ENCODE measurements at regions not wholly inside any gene's neighbourhood (a gene's known extent, or its start where the extent isn't known, plus 50 kb on each side); places are given as distances from the start of the nearest gene placed in this dataset.

DNA sequence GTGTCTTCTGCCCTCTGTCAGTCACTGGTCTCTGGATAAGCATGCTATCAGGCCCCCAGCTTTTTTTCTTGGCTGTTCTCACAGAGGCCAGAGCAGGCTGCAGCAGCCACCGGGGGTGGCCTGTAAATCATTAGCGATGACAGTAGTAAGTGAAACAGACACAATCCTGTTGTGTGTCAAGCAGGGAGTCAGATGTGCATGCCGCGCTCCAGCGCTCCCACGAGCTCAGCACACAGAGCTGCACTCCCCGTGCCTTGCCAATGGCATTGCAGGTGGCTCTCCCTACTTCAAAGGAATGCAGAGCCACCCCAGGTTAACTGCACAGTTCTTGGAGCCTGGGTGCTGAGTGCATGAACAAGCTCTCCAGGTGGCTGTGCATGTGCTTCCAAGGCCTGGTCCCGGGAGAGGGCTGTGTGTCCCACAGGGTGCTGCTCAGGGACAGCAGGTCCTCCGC is 226.1 kb downstream of the GLRX3 start:
- Histone ChIP-seq H3K4me1 (ENCODE audit: insufficient read depth, low read length) (no peaks in the 10 kb centered on the region), H3K27ac (ENCODE audit: low read length) (no peak overlapping the region), H3K9ac (ENCODE audit: low read depth, low read length) (no peak overlapping the region), H3K36me3 (ENCODE audit: insufficient read depth, low read depth, low read length) (no peaks in the 10 kb centered on the region), H3K27me3 (ENCODE audit: insufficient read depth, low read length) (no peaks in the 10 kb centered on the region), H3K4me3 (ENCODE audit: low read length) (no peak overlapping the region), H3K9me3 (ENCODE audit: insufficient read depth, low read depth, low read length) (no peaks in the 10 kb centered on the region)

DNA sequence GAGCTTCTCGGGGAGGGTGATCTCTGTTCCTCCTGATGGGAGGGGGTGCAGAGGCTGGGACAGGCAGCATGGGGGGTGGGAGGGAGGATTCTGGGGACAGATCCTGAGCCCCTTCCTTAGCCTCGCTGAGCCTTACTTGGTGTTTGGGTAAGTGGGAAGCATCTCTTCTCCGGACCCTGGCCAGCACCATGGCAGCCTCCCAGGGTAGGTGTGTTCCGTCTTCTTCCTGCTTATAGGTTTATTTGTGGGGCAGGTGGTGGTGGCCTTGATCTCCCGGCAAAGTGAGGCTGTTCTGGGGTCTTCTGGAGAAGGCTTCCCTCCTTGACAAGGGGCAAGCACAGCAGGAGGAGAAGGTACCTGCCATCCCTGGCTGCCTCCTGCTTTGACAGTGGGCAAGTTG is 226.9 kb downstream of the GLRX3 start:
- Histone ChIP-seq H3K9ac (ENCODE audit: low read depth, low read length) (no peak overlapping the region), H3K4me1 (ENCODE audit: insufficient read depth, low read length) (no peaks in the 10 kb centered on the region), H3K4me3 (ENCODE audit: low read length) (no peak overlapping the region), H3K27me3 (ENCODE audit: insufficient read depth, low read length) (no peaks in the 10 kb centered on the region), H3K9me3 (ENCODE audit: insufficient read depth, low read depth, low read length) (no peaks in the 10 kb centered on the region), H3K36me3 (ENCODE audit: insufficient read depth, low read depth, low read length) (no peaks in the 10 kb centered on the region), H3K27ac (ENCODE audit: low read length) (no peak overlapping the region)

GRCh38 chr10:130363899-130364445 is 227.8 kb downstream of the GLRX3 start:
- H3K9ac ChIP-seq (ENCODE audit: low read depth, low read length), result no peak overlapping the region
- no peak overlapping the region for H3K4me3 ChIP-seq (ENCODE audit: low read length)
- no peak overlapping the region for H3K27ac ChIP-seq (ENCODE audit: low read length)
- H3K4me1 ChIP-seq (ENCODE audit: insufficient read depth, low read length), result no peaks in the 10 kb centered on the region
- H3K36me3 ChIP-seq (ENCODE audit: insufficient read depth, low read depth, low read length), result no peaks in the 10 kb centered on the region
- H3K9me3 ChIP-seq (ENCODE audit: insufficient read depth, low read depth, low read length), result no peaks in the 10 kb centered on the region
- no peaks in the 10 kb centered on the region for H3K27me3 ChIP-seq (ENCODE audit: insufficient read depth, low read length)

DNA sequence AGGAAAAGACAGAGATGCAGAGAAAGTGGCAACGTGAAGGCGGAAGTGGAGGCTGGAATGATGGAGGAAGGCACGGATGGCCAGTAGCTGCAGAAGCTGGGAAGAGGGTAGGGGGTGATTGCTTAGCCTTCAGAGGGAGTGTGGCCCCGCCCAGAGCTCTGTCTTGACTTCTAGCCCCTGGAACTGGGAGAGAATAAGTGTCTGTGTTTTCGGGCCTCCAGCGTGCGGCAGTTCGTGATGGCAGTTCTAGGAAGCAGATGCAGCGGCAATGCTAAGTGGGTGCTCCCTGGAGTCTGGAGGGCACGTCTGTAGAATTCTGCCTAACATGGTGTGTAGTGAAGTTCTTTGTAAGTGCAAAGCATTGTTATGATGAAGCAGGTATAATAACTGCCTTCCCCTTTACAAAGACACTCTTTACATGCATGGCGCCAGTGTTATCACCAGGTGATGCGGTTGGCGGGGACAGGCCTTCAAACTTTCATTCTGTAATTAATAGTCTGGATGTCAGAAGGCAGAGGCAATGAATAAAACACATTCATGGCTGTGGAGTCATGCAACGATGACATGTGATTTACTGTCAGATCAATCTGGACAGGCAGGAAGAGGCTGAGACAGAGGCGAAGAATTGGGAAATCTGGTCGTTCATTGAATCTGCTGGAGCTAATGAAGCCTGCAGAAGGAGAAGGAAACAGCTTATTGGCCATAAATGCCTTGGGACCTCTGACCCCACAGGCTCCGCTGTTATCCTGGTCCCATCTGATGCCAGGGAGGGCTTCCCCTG is 228.6 kb downstream of the GLRX3 start:
- Histone ChIP-seq H3K4me1 (ENCODE audit: insufficient read depth, low read length) (no peaks in the 10 kb centered on the region), H3K27me3 (ENCODE audit: insufficient read depth, low read length) (no peaks in the 10 kb centered on the region), H3K9ac (ENCODE audit: low read depth, low read length) (no peak overlapping the region), H3K9me3 (ENCODE audit: insufficient read depth, low read depth, low read length) (no peaks in the 10 kb centered on the region), H3K36me3 (ENCODE audit: insufficient read depth, low read depth, low read length) (no peaks in the 10 kb centered on the region), H3K27ac (ENCODE audit: low read length) (no peak overlapping the region), H3K4me3 (ENCODE audit: low read length) (no peak overlapping the region)

DNA sequence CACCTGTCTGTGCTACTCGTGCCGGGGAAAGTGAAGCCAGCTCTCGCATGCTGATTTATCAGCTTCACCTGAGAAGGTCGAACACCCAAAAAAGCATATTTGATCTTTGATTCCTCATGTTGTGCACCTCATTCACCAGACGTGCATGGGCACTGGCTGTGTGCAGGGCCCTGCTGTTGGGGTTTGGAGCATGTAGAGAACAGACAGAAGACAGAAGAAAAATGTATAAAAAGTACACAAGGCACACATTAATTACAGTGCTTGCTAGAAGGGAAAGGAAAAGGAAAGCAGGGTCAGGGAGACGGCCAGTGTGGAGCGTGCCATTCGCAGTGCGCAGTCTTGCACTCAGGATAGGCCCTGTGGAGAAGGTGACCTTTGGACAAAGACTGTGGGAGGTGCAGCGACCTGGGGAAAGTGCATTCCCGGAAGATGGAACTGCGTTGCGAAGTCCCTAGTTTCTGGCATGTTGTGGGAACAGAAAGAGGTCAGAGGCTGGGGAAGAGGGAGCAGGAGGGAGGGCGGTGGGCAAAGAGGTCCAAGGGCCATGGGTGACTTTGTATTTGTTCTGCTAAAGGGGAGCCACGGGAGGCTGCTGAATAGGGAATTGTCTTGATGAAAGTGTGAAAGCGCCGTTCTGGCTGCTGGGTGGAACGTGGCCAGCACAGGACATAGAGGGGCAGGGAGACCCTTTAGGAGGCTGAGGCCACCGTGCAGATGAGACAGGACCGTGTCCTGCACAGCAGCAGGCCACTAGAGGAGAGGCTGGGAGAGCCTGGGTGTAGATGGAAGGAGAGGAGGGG is 232.8 kb downstream of the GLRX3 start:
- Histone ChIP-seq H3K36me3 (ENCODE audit: insufficient read depth, low read depth, low read length) (no peaks in the 10 kb centered on the region), H3K4me3 (ENCODE audit: low read length) (no peak overlapping the region), H3K27me3 (ENCODE audit: insufficient read depth, low read length) (no peaks in the 10 kb centered on the region), H3K4me1 (ENCODE audit: insufficient read depth, low read length) (no peaks in the 10 kb centered on the region), H3K27ac (ENCODE audit: low read length) (no peak overlapping the region), H3K9ac (ENCODE audit: low read depth, low read length) (no peak overlapping the region), H3K9me3 (ENCODE audit: insufficient read depth, low read depth, low read length) (no peaks in the 10 kb centered on the region)

DNA sequence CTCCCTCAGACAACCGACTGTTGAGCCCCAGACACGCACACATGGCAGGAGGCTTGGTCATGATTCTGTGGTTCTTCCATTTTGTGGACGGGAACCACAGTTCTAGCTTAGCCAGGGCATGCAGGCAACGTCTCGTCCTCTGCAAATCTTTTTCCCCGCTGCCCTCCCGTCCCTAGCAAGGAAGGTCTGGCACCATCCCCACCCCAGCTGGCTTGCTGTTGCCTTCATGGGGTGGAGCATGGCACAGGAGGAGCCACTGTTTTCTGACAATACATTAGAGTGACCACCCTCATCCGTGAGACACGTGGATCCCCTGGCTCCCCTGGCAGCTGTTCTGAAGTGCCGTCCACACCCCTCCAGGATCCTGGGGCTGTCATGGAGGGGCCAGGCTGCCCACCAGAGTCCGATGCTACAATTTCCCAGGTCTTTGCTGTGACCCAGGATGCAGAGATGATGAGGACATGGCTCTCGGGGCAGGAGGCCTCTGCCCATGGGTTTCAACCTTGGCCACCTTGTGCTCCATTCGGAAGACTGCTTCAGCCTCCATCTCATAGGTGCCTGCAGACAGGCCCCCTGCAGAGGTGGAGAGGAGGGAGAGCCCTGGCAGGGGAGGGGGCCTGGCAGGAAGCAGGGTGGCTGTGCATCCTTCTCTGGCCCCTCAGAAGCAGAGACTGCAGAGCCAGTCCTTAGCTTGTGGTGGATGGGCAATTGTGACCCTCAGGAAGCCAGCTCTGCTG is 233.6 kb downstream of the GLRX3 start:
- no peak overlapping the region for H3K27ac ChIP-seq (ENCODE audit: low read length)
- no peaks in the 10 kb centered on the region for H3K4me1 ChIP-seq (ENCODE audit: insufficient read depth, low read length)
- H3K9me3 ChIP-seq (ENCODE audit: insufficient read depth, low read depth, low read length), result no peaks in the 10 kb centered on the region
- H3K36me3 ChIP-seq (ENCODE audit: insufficient read depth, low read depth, low read length), result no peaks in the 10 kb centered on the region
- H3K4me3 ChIP-seq (ENCODE audit: low read length), result no peak overlapping the region
- H3K9ac ChIP-seq (ENCODE audit: low read depth, low read length), result no peak overlapping the region
- H3K27me3 ChIP-seq (ENCODE audit: insufficient read depth, low read length), result no peaks in the 10 kb centered on the region

DNA sequence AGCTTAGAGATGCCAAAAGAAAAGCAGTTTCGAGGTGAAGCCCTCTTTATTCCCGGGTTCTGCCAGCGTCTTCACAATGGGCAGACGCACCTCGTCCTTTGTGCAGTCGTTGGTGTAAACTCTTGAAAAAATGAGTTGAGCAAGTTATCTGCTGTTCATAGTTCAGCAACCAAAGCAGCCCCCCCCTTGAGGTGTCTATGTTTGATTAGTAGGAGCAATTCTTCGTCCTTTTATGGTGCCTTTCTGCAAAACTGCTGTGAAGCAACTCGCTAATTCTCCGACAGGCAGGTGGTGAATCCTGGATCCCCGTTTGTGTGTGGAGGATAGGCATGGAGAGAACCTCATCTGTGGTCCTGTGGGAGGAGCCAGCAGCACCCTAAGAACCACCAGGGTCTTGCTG is 234.5 kb downstream of the GLRX3 start:
- Histone ChIP-seq H3K9ac (ENCODE audit: low read depth, low read length) (no peak overlapping the region), H3K4me1 (ENCODE audit: insufficient read depth, low read length) (no peaks in the 10 kb centered on the region), H3K9me3 (ENCODE audit: insufficient read depth, low read depth, low read length) (no peaks in the 10 kb centered on the region), H3K4me3 (ENCODE audit: low read length) (no peak overlapping the region), H3K36me3 (ENCODE audit: insufficient read depth, low read depth, low read length) (no peaks in the 10 kb centered on the region), H3K27me3 (ENCODE audit: insufficient read depth, low read length) (no peaks in the 10 kb centered on the region), H3K27ac (ENCODE audit: low read length) (no peak overlapping the region)

DNA sequence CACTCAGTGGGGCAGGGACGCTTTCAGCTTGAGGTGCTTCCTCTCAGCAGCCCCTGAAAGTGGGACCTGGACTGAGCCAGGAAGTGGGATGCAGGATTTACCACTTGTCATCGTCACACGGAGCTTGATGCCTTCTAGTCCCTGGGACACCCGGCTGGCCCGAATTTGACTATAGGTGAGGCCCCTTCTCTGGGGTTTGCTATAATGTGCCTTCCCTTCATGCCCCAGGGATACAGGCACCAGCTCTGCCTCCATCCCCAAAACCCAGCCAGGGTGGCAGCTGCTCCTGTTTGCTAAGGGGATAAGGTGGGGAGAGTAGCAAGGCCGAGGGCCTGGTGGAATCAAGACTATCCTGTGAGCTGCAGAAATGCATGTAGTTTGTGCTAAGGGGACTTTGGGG is 235.0 kb downstream of the GLRX3 start:
- H3K36me3 ChIP-seq (ENCODE audit: insufficient read depth, low read depth, low read length), result no peaks in the 10 kb centered on the region
- no peak overlapping the region for H3K4me3 ChIP-seq (ENCODE audit: low read length)
- no peaks in the 10 kb centered on the region for H3K4me1 ChIP-seq (ENCODE audit: insufficient read depth, low read length)
- H3K27ac ChIP-seq (ENCODE audit: low read length), result no peak overlapping the region
- H3K9ac ChIP-seq (ENCODE audit: low read depth, low read length), result no peak overlapping the region
- H3K9me3 ChIP-seq (ENCODE audit: insufficient read depth, low read depth, low read length), result no peaks in the 10 kb centered on the region
- no peaks in the 10 kb centered on the region for H3K27me3 ChIP-seq (ENCODE audit: insufficient read depth, low read length)

GRCh38 chr10:130371666-130372065 is 235.5 kb downstream of the GLRX3 start:
- Histone ChIP-seq H3K27me3 (ENCODE audit: insufficient read depth, low read length) (no peaks in the 10 kb centered on the region), H3K4me3 (ENCODE audit: low read length) (no peak overlapping the region), H3K27ac (ENCODE audit: low read length) (no peak overlapping the region), H3K9ac (ENCODE audit: low read depth, low read length) (no peak overlapping the region), H3K4me1 (ENCODE audit: insufficient read depth, low read length) (no peaks in the 10 kb centered on the region), H3K36me3 (ENCODE audit: insufficient read depth, low read depth, low read length) (no peaks in the 10 kb centered on the region), H3K9me3 (ENCODE audit: insufficient read depth, low read depth, low read length) (no peaks in the 10 kb centered on the region)

DNA sequence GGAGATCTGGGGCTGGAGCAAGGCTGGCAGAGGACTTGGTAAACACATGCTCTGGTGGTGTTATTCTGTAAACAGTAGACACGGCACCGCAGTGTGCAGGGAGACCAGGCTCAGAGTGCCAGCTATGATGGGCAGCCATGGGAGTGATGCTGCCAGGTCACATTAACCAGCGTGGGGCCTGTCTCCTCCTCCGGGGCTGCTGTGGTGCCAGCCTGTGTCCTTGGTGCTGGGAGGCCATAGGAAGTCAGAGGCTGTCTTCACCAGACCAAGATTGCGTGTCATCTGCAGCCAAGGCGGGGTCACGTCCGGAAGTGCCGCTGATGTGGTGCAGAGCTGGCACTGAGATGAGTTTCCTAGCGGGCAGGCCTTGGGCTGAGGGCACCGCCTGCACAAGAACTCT is 236.0 kb downstream of the GLRX3 start:
- Histone ChIP-seq H3K27me3 (ENCODE audit: insufficient read depth, low read length) (no peaks in the 10 kb centered on the region), H3K9ac (ENCODE audit: low read depth, low read length) (no peak overlapping the region), H3K36me3 (ENCODE audit: insufficient read depth, low read depth, low read length) (no peaks in the 10 kb centered on the region), H3K4me3 (ENCODE audit: low read length) (no peak overlapping the region), H3K4me1 (ENCODE audit: insufficient read depth, low read length) (no peaks in the 10 kb centered on the region), H3K27ac (ENCODE audit: low read length) (no peak overlapping the region), H3K9me3 (ENCODE audit: insufficient read depth, low read depth, low read length) (no peaks in the 10 kb centered on the region)

GRCh38 chr10:130372866-130373265 is 236.7 kb downstream of the GLRX3 start:
- no peak overlapping the region for H3K27ac ChIP-seq (ENCODE audit: low read length)
- no peak overlapping the region for H3K9ac ChIP-seq (ENCODE audit: low read depth, low read length)
- no peaks in the 10 kb centered on the region for H3K4me1 ChIP-seq (ENCODE audit: insufficient read depth, low read length)
- no peaks in the 10 kb centered on the region for H3K36me3 ChIP-seq (ENCODE audit: insufficient read depth, low read depth, low read length)
- H3K9me3 ChIP-seq (ENCODE audit: insufficient read depth, low read depth, low read length), result no peaks in the 10 kb centered on the region
- no peak overlapping the region for H3K4me3 ChIP-seq (ENCODE audit: low read length)
- no peaks in the 10 kb centered on the region for H3K27me3 ChIP-seq (ENCODE audit: insufficient read depth, low read length)
